ENCODE measurements at regions not wholly inside any gene's neighbourhood (a gene's known extent, or its start where the extent isn't known, plus 50 kb on each side); places are given as distances from the start of the nearest gene placed in this dataset.

DNA sequence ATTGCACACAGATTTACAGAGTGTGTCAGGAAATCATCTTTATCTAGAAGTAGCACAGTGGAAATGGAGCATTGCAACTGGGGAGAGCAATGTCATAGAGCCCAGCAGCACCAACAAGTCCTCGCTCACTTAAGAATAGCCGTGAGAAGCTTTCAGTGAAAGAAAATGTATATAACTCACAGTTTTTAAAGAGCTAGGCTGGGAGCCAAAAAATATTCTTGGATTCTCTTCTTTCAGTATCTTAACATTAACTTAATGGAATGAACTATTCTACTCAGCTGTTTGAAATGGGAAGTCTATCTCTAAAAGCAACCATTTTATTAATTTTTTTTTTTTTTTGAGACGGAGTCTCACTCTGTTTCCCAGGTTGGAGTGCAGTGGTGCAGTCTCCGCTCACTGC lies 329.6 kb downstream of the COG6 start:
- H3K27ac ChIP-seq (ENCODE audit: low read depth, low read length) = no peak overlapping the region
- DNase-seq (ENCODE audit: low read depth) (no peak), FAIRE-seq (no peak)
- Mint-ChIP-seq H3K4me3 (ENCODE audit: unreplicated experiment) (no peak overlapping the region), H3K9me3 (ENCODE audit: unreplicated experiment) (no peaks in the 10 kb centered on the region), H3K27ac (ENCODE audit: unreplicated experiment) (no peak overlapping the region), H3K27me3 (ENCODE audit: low read depth, unreplicated experiment) (peaks cover 4% of the 10 kb centered on the region), H3K4me1 (ENCODE audit: low read depth, unreplicated experiment) (no peaks in the 10 kb centered on the region), H3K36me3 (ENCODE audit: low read depth, unreplicated experiment) (no peaks in the 10 kb centered on the region)
- H3K36me3 ChIP-seq (ENCODE audit: insufficient read depth, low read length) = no peaks in the 10 kb centered on the region
- H3K4me3 ChIP-seq (ENCODE audit: insufficient read depth, low read depth, low read length) = no peak overlapping the region
- no peaks in the 10 kb centered on the region for H3K79me2 ChIP-seq (ENCODE audit: insufficient read depth, low read length)
- H3K9me3 ChIP-seq (ENCODE audit: insufficient read depth, low read depth, low read length) = no peaks in the 10 kb centered on the region
- no peak overlapping the region for H3K4me2 ChIP-seq (ENCODE audit: low read length)
- H3K27me3 ChIP-seq (ENCODE audit: insufficient read depth, low read length) = no peaks in the 10 kb centered on the region
- H4K20me1 ChIP-seq (ENCODE audit: insufficient read depth, low read length) = no peaks in the 10 kb centered on the region
- H3K4me1 ChIP-seq (ENCODE audit: insufficient read depth, low read length) = no peaks in the 10 kb centered on the region
- no peak overlapping the region for H3K9ac ChIP-seq (ENCODE audit: low read length)
- TF ChIP-seq, protein P1, sequence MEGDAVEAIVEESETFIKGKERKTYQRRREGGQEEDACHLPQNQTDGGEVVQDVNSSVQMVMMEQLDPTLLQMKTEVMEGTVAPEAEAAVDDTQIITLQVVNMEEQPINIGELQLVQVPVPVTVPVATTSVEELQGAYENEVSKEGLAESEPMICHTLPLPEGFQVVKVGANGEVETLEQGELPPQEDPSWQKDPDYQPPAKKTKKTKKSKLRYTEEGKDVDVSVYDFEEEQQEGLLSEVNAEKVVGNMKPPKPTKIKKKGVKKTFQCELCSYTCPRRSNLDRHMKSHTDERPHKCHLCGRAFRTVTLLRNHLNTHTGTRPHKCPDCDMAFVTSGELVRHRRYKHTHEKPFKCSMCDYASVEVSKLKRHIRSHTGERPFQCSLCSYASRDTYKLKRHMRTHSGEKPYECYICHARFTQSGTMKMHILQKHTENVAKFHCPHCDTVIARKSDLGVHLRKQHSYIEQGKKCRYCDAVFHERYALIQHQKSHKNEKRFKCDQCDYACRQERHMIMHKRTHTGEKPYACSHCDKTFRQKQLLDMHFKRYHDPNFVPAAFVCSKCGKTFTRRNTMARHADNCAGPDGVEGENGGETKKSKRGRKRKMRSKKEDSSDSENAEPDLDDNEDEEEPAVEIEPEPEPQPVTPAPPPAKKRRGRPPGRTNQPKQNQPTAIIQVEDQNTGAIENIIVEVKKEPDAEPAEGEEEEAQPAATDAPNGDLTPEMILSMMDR (IDR thresholded peaks at IDR 0.05; ENCODE audit: insufficient read depth, low read depth, low read length) = no peak
- no peak for TF ChIP-seq EZH2 (IDR thresholded peaks at IDR 0.05; ENCODE audit: insufficient read depth, low read length)
- H2AFZ ChIP-seq (ENCODE audit: low read depth, low read length) = no peak overlapping the region

DNA sequence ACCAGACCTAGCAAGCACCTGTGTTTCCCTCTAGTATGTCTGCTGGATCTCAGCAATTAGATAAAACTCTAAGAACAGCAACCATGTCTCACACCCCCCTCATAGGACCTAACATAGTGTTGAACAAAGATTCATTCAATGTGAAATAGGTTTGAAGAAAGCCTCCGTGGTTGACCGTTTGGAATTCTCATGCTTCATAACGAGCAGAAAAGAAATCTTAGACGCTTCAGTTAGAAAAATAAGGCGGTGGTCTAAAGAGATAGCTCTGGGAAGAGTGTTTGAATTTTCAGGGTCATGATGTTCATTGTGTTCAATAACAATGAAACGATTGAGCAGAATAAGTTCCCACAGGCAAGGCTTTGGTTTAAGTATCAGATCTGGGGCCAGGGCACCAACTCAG lies 332.9 kb downstream of the COG6 start:
- Mint-ChIP-seq H3K27ac (ENCODE audit: unreplicated experiment) (no peak overlapping the region), H3K4me1 (ENCODE audit: low read depth, unreplicated experiment) (no peaks in the 10 kb centered on the region), H3K36me3 (ENCODE audit: low read depth, unreplicated experiment) (no peaks in the 10 kb centered on the region), H3K27me3 (ENCODE audit: low read depth, unreplicated experiment) (peaks cover 4% of the 10 kb centered on the region), H3K9me3 (ENCODE audit: unreplicated experiment) (no peaks in the 10 kb centered on the region), H3K4me3 (ENCODE audit: unreplicated experiment) (no peak overlapping the region)
- H3K36me3 ChIP-seq (ENCODE audit: insufficient read depth, low read length) = no peaks in the 10 kb centered on the region
- no peaks in the 10 kb centered on the region for H3K27me3 ChIP-seq (ENCODE audit: insufficient read depth, low read length)
- TF ChIP-seq, protein P1 (IDR thresholded peaks at IDR 0.05; ENCODE audit: insufficient read depth, low read depth, low read length) = no peak
- TF ChIP-seq EZH2 (IDR thresholded peaks at IDR 0.05; ENCODE audit: insufficient read depth, low read length) = no peak
- FAIRE-seq = no peak
- H4K20me1 ChIP-seq (ENCODE audit: insufficient read depth, low read length) = no peaks in the 10 kb centered on the region
- H2AFZ ChIP-seq (ENCODE audit: low read depth, low read length) = no peak overlapping the region
- DNase-seq (ENCODE audit: low read depth) = no peak
- no peaks in the 10 kb centered on the region for H3K9me3 ChIP-seq (ENCODE audit: insufficient read depth, low read depth, low read length)
- no peak overlapping the region for H3K9ac ChIP-seq (ENCODE audit: low read length)
- no peaks in the 10 kb centered on the region for H3K79me2 ChIP-seq (ENCODE audit: insufficient read depth, low read length)
- H3K4me3 ChIP-seq (ENCODE audit: insufficient read depth, low read depth, low read length) = no peak overlapping the region
- H3K4me2 ChIP-seq (ENCODE audit: low read length) = no peak overlapping the region
- no peak overlapping the region for H3K27ac ChIP-seq (ENCODE audit: low read depth, low read length)
- no peaks in the 10 kb centered on the region for H3K4me1 ChIP-seq (ENCODE audit: insufficient read depth, low read length)

DNA sequence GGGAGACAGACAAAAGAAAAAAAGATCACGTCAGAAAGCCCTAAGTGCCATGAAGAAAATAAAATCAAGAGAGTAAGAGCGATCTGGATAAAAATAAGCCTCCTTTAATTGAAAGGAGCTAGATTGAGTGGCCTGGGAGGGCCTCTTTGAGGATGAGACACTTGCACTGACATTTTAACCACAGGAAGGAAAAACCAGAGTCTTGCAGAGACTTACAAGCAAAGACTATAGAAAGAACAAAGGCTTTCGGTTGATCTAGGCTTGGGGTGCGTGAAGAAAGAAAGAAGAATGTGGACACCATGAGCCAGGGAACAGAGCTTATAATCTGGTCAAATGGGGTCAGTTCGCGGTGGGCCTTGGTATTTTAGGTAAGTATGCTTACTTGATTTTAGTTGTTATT lies 342.7 kb downstream of the COG6 start:
- no peak overlapping the region for H3K4me2 ChIP-seq (ENCODE audit: low read length)
- Mint-ChIP-seq H3K27ac (ENCODE audit: unreplicated experiment) (no peak overlapping the region), H3K36me3 (ENCODE audit: low read depth, unreplicated experiment) (no peaks in the 10 kb centered on the region), H3K4me3 (ENCODE audit: unreplicated experiment) (no peak overlapping the region), H3K27me3 (ENCODE audit: low read depth, unreplicated experiment) (peaks cover 7% of the 10 kb centered on the region), H3K4me1 (ENCODE audit: low read depth, unreplicated experiment) (no peaks in the 10 kb centered on the region), H3K9me3 (ENCODE audit: unreplicated experiment) (peaks cover 3% of the 10 kb centered on the region)
- H3K79me2 ChIP-seq (ENCODE audit: insufficient read depth, low read length) = no peaks in the 10 kb centered on the region
- no peaks in the 10 kb centered on the region for H3K36me3 ChIP-seq (ENCODE audit: insufficient read depth, low read length)
- H3K27ac ChIP-seq (ENCODE audit: low read depth, low read length) = no peak overlapping the region
- no peak for FAIRE-seq
- no peak overlapping the region for H3K9ac ChIP-seq (ENCODE audit: low read length)
- peaks cover 2% of the 10 kb centered on the region for H3K9me3 ChIP-seq (ENCODE audit: insufficient read depth, low read depth, low read length)
- DNase-seq (ENCODE audit: low read depth) = no peak
- H3K27me3 ChIP-seq (ENCODE audit: insufficient read depth, low read length) = no peaks in the 10 kb centered on the region
- no peaks in the 10 kb centered on the region for H4K20me1 ChIP-seq (ENCODE audit: insufficient read depth, low read length)
- no peak for TF ChIP-seq EZH2 (IDR thresholded peaks at IDR 0.05; ENCODE audit: insufficient read depth, low read length)
- TF ChIP-seq, protein P1 (IDR thresholded peaks at IDR 0.05; ENCODE audit: insufficient read depth, low read depth, low read length) = no peak
- H3K4me3 ChIP-seq (ENCODE audit: insufficient read depth, low read depth, low read length) = no peak overlapping the region
- no peaks in the 10 kb centered on the region for H3K4me1 ChIP-seq (ENCODE audit: insufficient read depth, low read length)
- H2AFZ ChIP-seq (ENCODE audit: low read depth, low read length) = no peak overlapping the region

All from astrocyte (in vitro differentiated cells and primary cell).